GM23248 (cell line): ENCODE measurements at regions not wholly inside any gene's neighbourhood (a gene's known extent, or its start where the extent isn't known, plus 50 kb on each side); places are given as distances from the start of the nearest gene placed in this dataset.

ENCODE experiments used
- DNase-seq: peaks from one replicate; pipeline ENCODE4 v3.0.0-alpha.2; 2015
- H2AFZ ChIP-seq: fragments of 200-600 bp; sonication (generic); 2 replicates; pipeline ENCODE4 v1.6.1; 2016; ENCODE audit warnings: antibody characterized with exemption
- H3F3A ChIP-seq: fragments of 200-600 bp; sonication (generic); 2 replicates; pipeline ENCODE4 v1.6.1; 2016; ENCODE audit warnings: mild to moderate bottlenecking, antibody characterized with exemption, mixed run types; ENCODE audit not compliant: insufficient read depth
- H3K27ac ChIP-seq: fragments of 200-600 bp; sonication (generic); 2 replicates; pipeline ENCODE4 v1.5.1; 2016; ENCODE audit warnings: mild to moderate bottlenecking
- H3K27me3 ChIP-seq: fragments of 200-600 bp; sonication (generic); replicated peaks from 2 replicates; pipeline ENCODE4 v1.6.1; 2016; ENCODE audit warnings: mild to moderate bottlenecking; ENCODE audit not compliant: insufficient read depth
- H3K36me3 ChIP-seq: fragments of 200-600 bp; sonication (generic); 2 replicates; pipeline ENCODE4 v1.6.1; 2016; ENCODE audit warnings: low read depth, mild to moderate bottlenecking
- H3K4me1 ChIP-seq: fragments of 200-600 bp; sonication (generic); 2 replicates; pipeline ENCODE4 v1.6.1; 2016; ENCODE audit warnings: mild to moderate bottlenecking; ENCODE audit not compliant: insufficient read depth
- H3K4me2 ChIP-seq: fragments of 200-600 bp; sonication (generic); one replicate; pipeline ENCODE4 v1.6.1; 2016; ENCODE audit warnings: mild to moderate bottlenecking; ENCODE audit not compliant: unreplicated experiment
- H3K4me3 ChIP-seq: fragments of 200-600 bp; sonication (generic); 2 replicates; pipeline ENCODE4 v1.5.1; 2016; ENCODE audit warnings: mild to moderate bottlenecking
- H3K79me2 ChIP-seq: fragments of 200-600 bp; sonication (generic); 2 replicates; pipeline ENCODE4 v1.6.1; 2016; ENCODE audit warnings: mild to moderate bottlenecking; ENCODE audit not compliant: insufficient read depth
- H3K9ac ChIP-seq: fragments of 200-600 bp; sonication (generic); 2 replicates; pipeline ENCODE4 v1.6.1; 2016; ENCODE audit warnings: mild to moderate bottlenecking
- H3K9me2 ChIP-seq: fragments of 200-600 bp; sonication (generic); 2 replicates; pipeline ENCODE4 v1.6.1; 2016; ENCODE audit warnings: mixed run types, mild to moderate bottlenecking, moderate library complexity; ENCODE audit not compliant: insufficient read depth
- H3K9me3 ChIP-seq: fragments of 200-600 bp; sonication (generic); one replicate; pipeline ENCODE4 v1.6.1; 2017; ENCODE audit warnings: low read depth
- H4K20me1 ChIP-seq: fragments of 200-600 bp; sonication (generic); 2 replicates; pipeline ENCODE4 v1.6.0; 2016; ENCODE audit not compliant: insufficient read depth
- EZH2 ChIP-seq: fragments of 200-600 bp; sonication (generic); IDR thresholded peaks from 2 replicates; pipeline ENCODE4 v1.6.1; 2018; ENCODE audit warnings: antibody characterized with exemption, mild to moderate bottlenecking; ENCODE audit not compliant: insufficient read depth, poor library complexity, severe bottlenecking
- EZH2phosphoT487 ChIP-seq: fragments of 200-600 bp; sonication (generic); IDR thresholded peaks from 2 replicates; pipeline ENCODE4 v1.6.1; 2018; ENCODE audit warnings: antibody characterized with exemption, moderate library complexity, mild to moderate bottlenecking, low read depth; ENCODE audit not compliant: insufficient read depth
- WGBS, 2 experiments: methylation state at CpG; one replicate each; pipeline ENCODE4 v1.1.6; 2015 to 2017; ENCODE audit warnings: low lambda C conversion rate in 2 of 2, low coverage in 1 of 2; ENCODE audit errors: missing lambda C conversion rate in 2 of 2; 5-methylcytosine and 5-hydroxymethylcytosine counted together
- in situ Hi-C: fragments of 300-500 bp; cut with MboI; formaldehyde crosslinking; loops from 2 replicates; pipeline ENCODE4 v1.15.0; 2020

GRCh38 chr18:30903566-30903965, 139.0 kb downstream of the DSC3 start:
- DNase-seq = peak; percentile 0
- Histone ChIP-seq H3K4me2 (no peak overlapping the region), H3K4me3 (no peak overlapping the region), H3K9me2 (no peaks in the 10 kb centered on the region), H3K9me3 (no peaks in the 10 kb centered on the region), H3K27ac (no peak overlapping the region), H4K20me1 (no peaks in the 10 kb centered on the region), H3K36me3 (no peaks in the 10 kb centered on the region), H3K27me3 (no peaks in the 10 kb centered on the region), H3K79me2 (no peaks in the 10 kb centered on the region), H3K4me1 (no peaks in the 10 kb centered on the region), H3F3A (no peaks in the 10 kb centered on the region), H2AFZ (no peak overlapping the region), H3K9ac (no peak overlapping the region)
- TF ChIP-seq EZH2 (no peak), EZH2phosphoT487 (no peak)
- in situ Hi-C loops = no loop called here

- DNase-seq = no peak
- in situ Hi-C loops = no loop called here
- Histone ChIP-seq H3K36me3 (no peaks in the 10 kb centered on the region), H3K27ac (no peak overlapping the region), H3K79me2 (no peaks in the 10 kb centered on the region), H3K9me2 (no peaks in the 10 kb centered on the region), H2AFZ (no peak overlapping the region), H3F3A (no peaks in the 10 kb centered on the region), H3K4me3 (no peak overlapping the region), H3K27me3 (no peaks in the 10 kb centered on the region), H3K9me3 (peaks cover 5% of the 10 kb centered on the region), H4K20me1 (no peaks in the 10 kb centered on the region), H3K4me1 (no peaks in the 10 kb centered on the region), H3K4me2 (no peak overlapping the region), H3K9ac (no peak overlapping the region)
- 21% methylated on average over 5 of the region's 5 CpGs for WGBS, 2 experiments
- TF ChIP-seq EZH2 = no peak
- TF ChIP-seq EZH2phosphoT487 = no peak
These were observed 152.8 kb downstream of the DSC3 start for GRCh38 chr18:30889519-30890301.

- no peak overlapping the region for H3K4me3 ChIP-seq
- WGBS, 2 experiments = 31 to 39% methylated on average over 5 of the region's 5 CpGs
- no peaks in the 10 kb centered on the region for H3K36me3 ChIP-seq
- H3K4me2 ChIP-seq = no peak overlapping the region
- no peak overlapping the region for H2AFZ ChIP-seq
- H3K27ac ChIP-seq = no peak overlapping the region
- no peak overlapping the region for H3K9ac ChIP-seq
- TF ChIP-seq EZH2phosphoT487 = no peak
- no peak for TF ChIP-seq EZH2
- no peaks in the 10 kb centered on the region for H3K9me3 ChIP-seq
- H4K20me1 ChIP-seq = no peaks in the 10 kb centered on the region
- in situ Hi-C loops = no loop called here
- DNase-seq = no peak
- no peaks in the 10 kb centered on the region for H3F3A ChIP-seq
- H3K4me1 ChIP-seq = no peaks in the 10 kb centered on the region
- H3K27me3 ChIP-seq = no peaks in the 10 kb centered on the region
- H3K9me2 ChIP-seq = no peaks in the 10 kb centered on the region
- no peaks in the 10 kb centered on the region for H3K79me2 ChIP-seq
These were observed 154.2 kb downstream of the DSC3 start for GRCh38 chr18:30888344-30888743.

GRCh38 chr18:30886998-30887397, 155.5 kb downstream of the DSC3 start:
- TF ChIP-seq EZH2phosphoT487 (no peak), EZH2 (no peak)
- 59 to 61% methylated on average over 4 of the region's 4 CpGs for WGBS, 2 experiments
- in situ Hi-C loops = no loop called here
- Histone ChIP-seq H3K27me3 (no peaks in the 10 kb centered on the region), H3K4me3 (no peak overlapping the region), H3K36me3 (no peaks in the 10 kb centered on the region), H3K4me1 (no peaks in the 10 kb centered on the region), H3K9ac (no peak overlapping the region), H3K9me2 (no peaks in the 10 kb centered on the region), H3K9me3 (no peaks in the 10 kb centered on the region), H3F3A (no peaks in the 10 kb centered on the region), H2AFZ (no peak overlapping the region), H4K20me1 (no peaks in the 10 kb centered on the region), H3K27ac (no peak overlapping the region), H3K4me2 (no peak overlapping the region), H3K79me2 (no peaks in the 10 kb centered on the region)
- no peak for DNase-seq
